KG1 (cell line): ENCODE measurements at regions not wholly inside any gene's neighbourhood (a gene's known extent, or its start where the extent isn't known, plus 50 kb on each side); places are given as distances from the start of the nearest gene placed in this dataset.

ENCODE experiments used
- DNase-seq: peaks from one replicate; lab custom pipeline; 2025; lab: John Stamatoyannopoulos, UW

- no peak for DNase-seq
Measured at GRCh38 chr4:35541888-35542213, 702.5 kb downstream of the ARAP2 start.

- no peak for DNase-seq
Measured at GRCh38 chr4:35548921-35549320, 695.4 kb downstream of the ARAP2 start.

- no peak for DNase-seq
Measured at GRCh38 chr4:35556387-35556786, 687.9 kb downstream of the ARAP2 start.

DNA sequence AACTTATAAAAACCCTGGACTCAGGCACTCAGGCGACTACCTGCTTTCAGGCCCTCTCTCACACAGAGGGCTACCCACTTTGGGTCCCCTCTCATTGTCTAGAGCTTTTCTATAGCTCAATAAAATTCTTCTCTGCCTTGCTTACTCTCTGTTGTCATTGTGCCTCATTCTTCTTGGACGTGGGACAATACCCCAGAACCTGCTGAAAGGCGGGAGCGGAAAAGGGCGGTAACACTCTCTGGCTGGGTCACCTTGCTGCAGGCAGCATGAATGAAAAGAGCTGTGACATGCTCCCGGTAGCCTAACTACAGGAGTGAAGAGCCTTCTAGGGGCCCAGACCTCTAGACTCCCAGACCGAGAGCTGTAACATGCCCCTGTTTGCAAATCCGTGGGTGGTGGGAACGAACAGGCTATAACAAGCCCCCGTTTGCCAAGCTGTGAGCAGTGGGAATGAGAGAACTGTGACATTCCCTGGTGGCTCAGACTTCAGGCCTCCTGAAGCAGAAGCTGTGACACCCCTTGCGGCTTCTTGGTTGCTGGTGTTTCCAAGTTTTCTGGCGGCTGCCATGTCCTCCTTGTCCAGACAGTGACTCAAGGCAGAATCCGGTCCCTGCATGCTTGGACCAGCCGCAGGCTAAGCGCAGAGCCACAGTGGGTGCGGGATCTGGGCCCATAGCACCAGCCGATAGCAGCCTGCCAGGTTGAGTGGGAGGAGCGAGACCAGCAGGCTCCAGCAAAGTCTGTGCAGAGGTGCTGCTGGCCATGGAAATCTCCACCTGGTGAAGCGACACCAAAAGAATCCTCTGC is 684.6 kb downstream of the ARAP2 start:
- no peak for DNase-seq

GRCh38 chr4:35562861-35563260 is 681.5 kb downstream of the ARAP2 start:
- no peak for DNase-seq

- DNase-seq, result no peak
Measured at GRCh38 chr4:35565640-35566039, 678.7 kb downstream of the ARAP2 start.

GRCh38 chr4:35591035-35591434 is 653.3 kb downstream of the ARAP2 start:
- no peak for DNase-seq

DNA sequence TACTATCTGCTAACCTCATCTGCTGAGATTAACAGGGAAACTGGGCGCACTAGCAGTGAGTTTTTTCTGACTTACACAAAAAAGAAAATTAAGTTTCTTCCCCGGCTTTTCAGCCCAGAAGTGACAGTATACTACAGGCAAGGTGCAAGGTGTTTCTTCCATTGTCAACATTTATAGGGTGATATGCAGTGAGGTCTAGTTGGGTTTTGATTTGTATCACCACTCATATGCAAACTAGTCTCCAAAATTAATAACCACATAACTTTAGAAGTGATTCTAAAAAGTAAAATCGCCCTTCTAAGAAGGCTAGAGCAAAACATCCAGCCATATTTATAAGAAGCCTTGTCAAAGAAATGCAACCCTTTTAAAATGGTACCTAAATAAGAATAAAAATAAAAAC is 640.1 kb downstream of the ARAP2 start:
- no peak for DNase-seq

- no peak for DNase-seq
Measured at GRCh38 chr4:35604724-35605123, 639.6 kb downstream of the ARAP2 start.

DNA sequence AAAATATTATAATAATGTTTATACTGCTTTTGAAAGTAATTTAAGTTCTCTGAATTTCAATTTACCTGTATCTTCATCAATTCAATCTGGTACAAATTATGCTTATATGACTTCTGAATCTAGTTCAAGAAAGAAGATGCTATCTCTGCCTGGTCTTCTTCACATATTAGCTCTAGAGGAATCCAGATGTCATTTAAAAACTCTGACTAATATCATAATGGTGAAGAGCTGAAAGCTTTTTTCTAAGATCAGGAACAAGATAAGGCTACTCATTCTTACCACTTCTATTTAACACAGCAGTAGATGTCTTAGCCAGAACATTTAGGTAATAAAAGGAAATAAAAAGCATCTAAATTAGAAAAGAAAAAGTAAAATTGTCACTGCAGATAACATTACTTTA is 636.1 kb downstream of the ARAP2 start:
- no peak for DNase-seq

- no peak for DNase-seq
Measured at GRCh38 chr4:35614120-35614519, 630.2 kb downstream of the ARAP2 start.

- no peak for DNase-seq
Measured at GRCh38 chr4:35639929-35640328, 604.4 kb downstream of the ARAP2 start.

DNA sequence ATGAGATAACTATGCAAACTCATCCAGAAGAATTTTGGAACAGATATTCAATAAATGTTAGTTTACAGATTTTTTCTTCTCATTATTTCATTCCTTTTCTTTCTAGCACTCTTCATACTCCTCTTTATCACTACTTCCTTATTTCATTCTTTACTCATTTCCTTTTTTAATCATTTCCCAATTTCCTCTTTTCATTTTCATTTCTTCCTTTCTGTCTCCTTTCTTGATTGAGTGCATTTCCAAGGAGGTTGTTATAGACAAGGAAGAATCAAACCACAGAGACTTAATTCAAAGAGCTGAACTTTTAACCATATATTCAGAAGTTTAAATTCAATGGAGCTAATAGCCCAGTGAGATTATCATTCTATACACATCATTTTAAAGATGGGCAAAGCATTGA is 600.7 kb downstream of the ARAP2 start:
- DNase-seq, result no peak

DNA sequence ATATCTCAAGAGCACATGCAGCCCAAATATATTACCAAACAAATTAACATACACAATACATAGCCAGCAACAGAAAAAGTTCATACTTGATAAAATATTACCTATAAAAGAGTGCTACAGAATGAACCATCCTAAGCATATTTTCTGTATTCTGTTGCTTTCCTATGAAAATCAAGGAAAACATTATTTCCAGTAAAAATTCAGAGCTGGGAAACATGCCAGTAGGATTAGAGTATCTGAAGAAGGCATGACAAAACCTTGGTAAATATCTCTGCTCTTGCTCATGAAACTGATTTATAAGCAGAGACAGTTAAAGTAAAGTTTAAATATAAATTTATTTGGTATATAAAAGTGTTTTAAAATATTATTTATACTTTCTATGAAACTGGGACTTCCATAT is 599.7 kb downstream of the ARAP2 start:
- no peak for DNase-seq

DNA sequence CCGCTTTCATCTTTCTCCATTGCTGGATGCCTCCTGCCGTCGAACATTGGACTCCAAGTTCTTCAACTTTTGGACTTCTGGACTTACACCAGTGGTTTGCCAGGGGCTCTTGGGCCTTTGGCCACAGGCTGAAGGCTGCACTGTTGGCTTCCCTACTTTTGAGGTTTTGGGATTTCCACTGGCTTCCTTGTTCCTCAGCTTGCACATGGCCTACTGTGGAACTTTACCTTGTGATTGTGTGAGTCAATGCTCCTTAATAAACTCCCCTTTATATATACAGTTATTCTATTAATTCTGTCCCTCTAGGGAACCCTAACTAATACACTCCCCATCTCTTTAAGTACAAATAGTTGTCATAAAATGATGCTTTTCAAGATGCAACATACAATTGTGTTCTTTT is 595.3 kb downstream of the ARAP2 start:
- no peak for DNase-seq

DNA sequence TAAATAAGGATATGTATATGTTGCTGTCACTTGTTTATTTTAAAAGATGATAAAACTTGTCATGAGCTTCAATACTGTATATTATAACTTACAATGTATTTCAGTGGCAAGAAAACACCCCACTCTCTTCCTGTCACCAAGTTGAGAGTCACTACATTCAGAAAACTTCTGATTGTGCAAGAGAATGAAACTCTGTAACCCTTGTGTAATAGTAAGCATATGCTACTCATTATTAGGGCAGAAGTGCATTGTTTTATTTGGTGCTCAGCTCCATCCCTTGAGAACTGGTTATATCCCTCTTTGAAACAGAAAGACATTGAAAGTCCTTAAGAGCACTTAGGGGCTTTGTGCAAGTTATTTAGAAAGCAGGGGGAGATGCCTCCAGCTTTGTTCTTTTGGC is 594.5 kb downstream of the ARAP2 start:
- no peak for DNase-seq

DNA sequence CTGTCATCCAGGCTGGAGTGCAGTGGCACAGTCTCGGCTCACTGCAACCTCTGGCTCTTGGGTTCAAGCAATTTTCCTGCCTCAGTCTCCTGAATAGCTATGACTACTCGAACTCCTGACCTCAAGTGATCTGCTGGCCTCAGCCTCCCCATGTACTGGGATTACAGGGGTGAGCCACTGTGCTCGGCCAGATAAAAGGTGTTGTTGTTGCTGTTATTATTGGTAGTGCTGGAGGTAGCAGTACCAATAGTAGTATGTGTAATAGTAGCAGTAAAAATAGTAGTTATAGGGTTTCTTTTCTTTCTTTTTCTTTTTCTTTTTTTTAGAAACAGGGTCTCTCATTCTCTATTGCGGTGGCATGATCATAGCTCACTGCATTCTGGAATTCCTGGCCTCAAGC is 592.1 kb downstream of the ARAP2 start:
- DNase-seq, result no peak

GRCh38 chr4:35653451-35653850 is 590.9 kb downstream of the ARAP2 start:
- DNase-seq, result no peak

- no peak for DNase-seq
Measured at GRCh38 chr4:35673137-35673536, 571.2 kb downstream of the ARAP2 start.

GRCh38 chr4:35684755-35685154 is 559.6 kb downstream of the ARAP2 start:
- DNase-seq, result no peak

GRCh38 chr4:35689870-35690269 is 554.4 kb downstream of the ARAP2 start:
- no peak for DNase-seq

DNA sequence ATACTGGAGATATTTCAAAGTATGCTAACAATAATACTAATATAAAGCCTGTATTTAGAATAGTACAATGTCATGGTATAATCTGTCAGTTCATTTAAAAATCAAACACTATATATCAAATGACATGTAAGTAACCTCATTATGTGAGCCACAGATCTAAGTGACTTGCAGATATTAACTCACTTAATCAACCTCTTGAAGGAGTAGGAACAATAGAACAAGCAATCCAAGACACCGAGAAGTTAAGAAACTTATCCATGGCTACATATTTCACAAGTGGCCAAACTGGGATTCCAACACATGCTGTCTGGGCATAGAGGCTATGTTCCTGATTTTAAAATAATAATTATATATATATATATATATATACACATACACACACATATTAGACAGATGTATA is 554.0 kb downstream of the ARAP2 start:
- DNase-seq, result no peak

DNA sequence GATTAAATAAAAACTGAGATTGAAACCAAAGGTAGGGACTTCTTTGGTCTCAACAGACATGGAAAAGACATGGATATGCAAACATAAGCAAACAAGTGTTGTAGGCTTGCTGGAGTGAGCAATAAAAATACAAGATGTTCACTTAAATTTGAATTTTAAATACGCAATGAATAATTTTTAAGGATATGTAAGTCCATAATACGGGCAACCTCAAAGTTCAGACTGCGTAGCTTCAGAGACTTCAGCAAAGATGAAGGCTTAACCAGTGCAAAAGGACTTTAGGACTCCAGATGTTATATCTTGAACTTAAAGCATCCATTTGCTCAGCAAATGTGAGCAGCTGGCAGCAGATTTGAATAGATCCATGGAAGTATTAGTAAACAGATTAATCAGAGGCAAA is 549.3 kb downstream of the ARAP2 start:
- DNase-seq, result no peak

GRCh38 chr4:35695421-35695820 is 548.9 kb downstream of the ARAP2 start:
- no peak for DNase-seq
